Cardiac muscle cell (in vitro differentiated cells and primary cell): ENCODE measurements at regions not wholly inside any gene's neighbourhood (a gene's known extent, or its start where the extent isn't known, plus 50 kb on each side); places are given as distances from the start of the nearest gene placed in this dataset.

ENCODE experiments used
- DNase-seq, 2 donors: peaks; one replicate each; pipeline versions ENCODE4 v3.0.0 to v3.0.0-alpha.2; 2010 to 2017; ENCODE audit warnings: low read depth in 1 of 2, low spot score in 1 of 2
- H3K27ac ChIP-seq: fragments of 200-600 bp; sonication (generic); 2 replicates; pipeline ENCODE4 v1.5.1; 2016
- H3K27me3 ChIP-seq: fragments of 200-600 bp; sonication (generic); 2 replicates; pipeline ENCODE4 v1.6.0; 2016; ENCODE audit warnings: control low read depth
- H3K36me3 ChIP-seq: fragments of 200-600 bp; sonication (generic); 2 replicates; pipeline ENCODE4 v1.5.1; 2016; ENCODE audit warnings: control low read depth
- H3K4me1 ChIP-seq: fragments of 200-600 bp; sonication (generic); 2 replicates; pipeline ENCODE4 v1.8.1; 2017; ENCODE audit warnings: low read depth, mild to moderate bottlenecking, mixed run types
- H3K4me3 ChIP-seq: fragments of 200-600 bp; sonication (generic); 2 replicates; pipeline ENCODE4 v1.5.1; 2016; ENCODE audit warnings: mild to moderate bottlenecking
- H3K9me3 ChIP-seq: fragments of 200-600 bp; sonication (generic); 2 replicates; pipeline ENCODE4 v1.5.1; 2017; ENCODE audit warnings: low read depth, mild to moderate bottlenecking, control low read depth
- TF ChIP-seq, protein P1 (sequence below): IDR thresholded peaks from 2 replicates; pipeline ENCODE4 v1.5.1; 2012; ENCODE audit warnings: low read depth, mild to moderate bottlenecking, low read length

DNA sequence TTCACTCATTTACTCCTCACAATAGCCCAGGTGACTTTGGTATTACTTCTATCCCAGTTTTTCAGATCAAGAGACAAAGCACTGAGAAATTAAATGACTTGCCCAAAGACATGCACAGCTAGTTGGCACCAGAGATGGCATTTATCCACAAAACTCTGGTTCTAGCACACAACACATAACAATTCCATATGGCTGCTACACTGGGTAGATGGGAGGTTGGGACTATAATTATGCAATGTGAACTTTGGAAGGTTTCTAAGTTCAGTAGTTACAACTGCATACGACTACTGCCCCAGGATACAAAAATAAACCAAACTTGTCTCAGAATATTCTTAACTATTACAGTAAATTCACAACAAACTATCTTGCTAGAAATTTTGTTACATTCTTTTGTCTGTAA lies 54.2 kb upstream of the MLIP start:
- no peak overlapping the region for H3K27ac ChIP-seq
- no peaks in the 10 kb centered on the region for H3K9me3 ChIP-seq
- peaks cover 50% of the 10 kb centered on the region for H3K4me1 ChIP-seq
- no peak for DNase-seq
- no peak overlapping the region for H3K4me3 ChIP-seq
- H3K36me3 ChIP-seq = no peaks in the 10 kb centered on the region
- TF ChIP-seq, protein P1, sequence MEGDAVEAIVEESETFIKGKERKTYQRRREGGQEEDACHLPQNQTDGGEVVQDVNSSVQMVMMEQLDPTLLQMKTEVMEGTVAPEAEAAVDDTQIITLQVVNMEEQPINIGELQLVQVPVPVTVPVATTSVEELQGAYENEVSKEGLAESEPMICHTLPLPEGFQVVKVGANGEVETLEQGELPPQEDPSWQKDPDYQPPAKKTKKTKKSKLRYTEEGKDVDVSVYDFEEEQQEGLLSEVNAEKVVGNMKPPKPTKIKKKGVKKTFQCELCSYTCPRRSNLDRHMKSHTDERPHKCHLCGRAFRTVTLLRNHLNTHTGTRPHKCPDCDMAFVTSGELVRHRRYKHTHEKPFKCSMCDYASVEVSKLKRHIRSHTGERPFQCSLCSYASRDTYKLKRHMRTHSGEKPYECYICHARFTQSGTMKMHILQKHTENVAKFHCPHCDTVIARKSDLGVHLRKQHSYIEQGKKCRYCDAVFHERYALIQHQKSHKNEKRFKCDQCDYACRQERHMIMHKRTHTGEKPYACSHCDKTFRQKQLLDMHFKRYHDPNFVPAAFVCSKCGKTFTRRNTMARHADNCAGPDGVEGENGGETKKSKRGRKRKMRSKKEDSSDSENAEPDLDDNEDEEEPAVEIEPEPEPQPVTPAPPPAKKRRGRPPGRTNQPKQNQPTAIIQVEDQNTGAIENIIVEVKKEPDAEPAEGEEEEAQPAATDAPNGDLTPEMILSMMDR = no peak
- no peaks in the 10 kb centered on the region for H3K27me3 ChIP-seq

- peak; percentile 28 to 30 for DNase-seq
- H3K9me3 ChIP-seq = no peaks in the 10 kb centered on the region
- H3K4me1 ChIP-seq = peaks cover 46% of the 10 kb centered on the region
- no peak overlapping the region for H3K4me3 ChIP-seq
- no peak overlapping the region for H3K27ac ChIP-seq
- no peaks in the 10 kb centered on the region for H3K36me3 ChIP-seq
- no peaks in the 10 kb centered on the region for H3K27me3 ChIP-seq
- TF ChIP-seq, protein P1 = no peak
Observed at GRCh38 chr6:54058236-54058635, 53.0 kb upstream of the MLIP start.

- Histone ChIP-seq H3K4me1 (peaks cover 32% of the 10 kb centered on the region), H3K27me3 (no peaks in the 10 kb centered on the region), H3K9me3 (no peaks in the 10 kb centered on the region), H3K27ac (no peak overlapping the region), H3K4me3 (no peak overlapping the region), H3K36me3 (no peaks in the 10 kb centered on the region)
- no peak for DNase-seq
- TF ChIP-seq, protein P1 = no peak
Observed at GRCh38 chr6:54059683-54060082, 51.6 kb upstream of the MLIP start.

- Histone ChIP-seq H3K4me1 (peaks cover 32% of the 10 kb centered on the region), H3K27me3 (no peaks in the 10 kb centered on the region), H3K27ac (no peak overlapping the region), H3K36me3 (no peaks in the 10 kb centered on the region), H3K9me3 (no peaks in the 10 kb centered on the region), H3K4me3 (no peak overlapping the region)
- TF ChIP-seq, protein P1 = no peak
- peak in 1 of 2 donors; percentile 89 for DNase-seq
Observed at GRCh38 chr6:54060286-54060685, 51.0 kb upstream of the MLIP start.
